Esophagus squamous epithelium (tissue), 4 donors: ENCODE measurements at regions not wholly inside any gene's neighbourhood (a gene's known extent, or its start where the extent isn't known, plus 50 kb on each side); places are given as distances from the start of the nearest gene placed in this dataset.

Source experiments
- POLR2A ChIP-seq, 4 donors: fragments of 450-650 bp; IDR thresholded peaks; one replicate each; pipeline ENCODE4 v1.6.1; 2017; ENCODE audit warnings: antibody characterized with exemption in 4 of 4, mild to moderate bottlenecking in 4 of 4, moderate library complexity in 3 of 4
- TF ChIP-seq, protein P1 (sequence below), 6 experiments: fragments of 450-650 bp in 4 of 6; fragments of 200-600 bp in 2 of 6; sonication (generic) in 2 of 6; IDR thresholded peaks; one replicate each; pipeline ENCODE4 v1.5.1; 2016 to 2019; ENCODE audit warnings: antibody characterized with exemption in 6 of 6, mild to moderate bottlenecking in 4 of 6, moderate library complexity in 4 of 6

GRCh38 chr5:28725001-28725400, 1686.6 kb upstream of the CDH9 start:
- TF ChIP-seq, protein P1, sequence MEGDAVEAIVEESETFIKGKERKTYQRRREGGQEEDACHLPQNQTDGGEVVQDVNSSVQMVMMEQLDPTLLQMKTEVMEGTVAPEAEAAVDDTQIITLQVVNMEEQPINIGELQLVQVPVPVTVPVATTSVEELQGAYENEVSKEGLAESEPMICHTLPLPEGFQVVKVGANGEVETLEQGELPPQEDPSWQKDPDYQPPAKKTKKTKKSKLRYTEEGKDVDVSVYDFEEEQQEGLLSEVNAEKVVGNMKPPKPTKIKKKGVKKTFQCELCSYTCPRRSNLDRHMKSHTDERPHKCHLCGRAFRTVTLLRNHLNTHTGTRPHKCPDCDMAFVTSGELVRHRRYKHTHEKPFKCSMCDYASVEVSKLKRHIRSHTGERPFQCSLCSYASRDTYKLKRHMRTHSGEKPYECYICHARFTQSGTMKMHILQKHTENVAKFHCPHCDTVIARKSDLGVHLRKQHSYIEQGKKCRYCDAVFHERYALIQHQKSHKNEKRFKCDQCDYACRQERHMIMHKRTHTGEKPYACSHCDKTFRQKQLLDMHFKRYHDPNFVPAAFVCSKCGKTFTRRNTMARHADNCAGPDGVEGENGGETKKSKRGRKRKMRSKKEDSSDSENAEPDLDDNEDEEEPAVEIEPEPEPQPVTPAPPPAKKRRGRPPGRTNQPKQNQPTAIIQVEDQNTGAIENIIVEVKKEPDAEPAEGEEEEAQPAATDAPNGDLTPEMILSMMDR (IDR thresholded peaks at IDR 0.05), result no peak
- no peak for TF ChIP-seq POLR2A (IDR thresholded peaks at IDR 0.05)
